ENCODE measurements at regions not wholly inside any gene's neighbourhood (a gene's known extent, or its start where the extent isn't known, plus 50 kb on each side); places are given as distances from the start of the nearest gene placed in this dataset.

DNA sequence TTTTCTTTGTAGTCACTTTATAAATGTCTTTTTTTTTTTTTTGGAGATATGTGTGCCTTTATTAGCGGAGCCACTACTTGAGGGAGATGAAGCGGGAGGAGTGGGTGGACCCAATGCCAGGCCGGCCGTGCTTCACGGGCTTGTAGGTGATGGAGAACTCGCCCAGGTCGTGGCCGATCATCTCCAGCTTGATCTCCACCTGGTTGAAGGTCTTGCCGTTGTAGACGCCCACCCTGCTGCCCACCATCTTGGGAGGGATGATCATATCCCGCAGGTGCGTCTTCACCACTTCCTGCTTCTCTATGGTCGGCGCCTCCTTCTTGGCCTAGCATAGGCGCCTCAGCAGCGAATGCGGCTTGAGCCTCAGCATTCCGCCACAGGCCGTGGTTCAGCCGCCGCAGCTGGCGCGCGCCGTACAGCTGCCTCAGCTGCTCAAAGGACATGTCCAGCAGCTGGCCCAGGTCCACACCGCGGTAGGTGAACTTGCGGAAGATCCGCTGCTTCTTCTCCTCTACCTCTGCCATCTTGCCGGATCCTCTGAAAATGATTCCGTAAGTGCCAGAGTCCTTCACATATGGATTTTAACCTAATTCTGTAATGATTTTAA is 1095.6 kb downstream of the MAT2B start:
- no peak for DNase-seq (ENCODE audit: low spot score)

DNA sequence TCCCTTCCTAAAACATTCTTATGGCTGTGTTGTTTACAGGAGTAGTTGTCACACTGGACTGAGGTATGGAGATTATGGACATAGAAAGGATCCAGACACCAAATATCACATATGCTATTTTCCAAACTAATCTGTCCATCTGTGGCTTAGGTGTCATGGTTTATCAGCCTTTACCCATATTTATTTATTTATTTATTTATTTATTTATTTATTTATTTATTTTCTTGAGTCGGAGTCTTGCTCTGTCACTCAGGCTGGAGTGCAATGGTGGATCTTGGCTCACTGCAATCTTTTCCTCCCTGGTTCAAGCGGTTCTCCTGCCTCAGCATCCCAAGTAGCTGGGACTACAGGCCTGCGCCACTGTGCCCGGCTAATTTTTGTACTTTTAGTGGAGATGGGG is 1103.1 kb downstream of the MAT2B start:
- DNase-seq (ENCODE audit: low spot score), result no peak

DNA sequence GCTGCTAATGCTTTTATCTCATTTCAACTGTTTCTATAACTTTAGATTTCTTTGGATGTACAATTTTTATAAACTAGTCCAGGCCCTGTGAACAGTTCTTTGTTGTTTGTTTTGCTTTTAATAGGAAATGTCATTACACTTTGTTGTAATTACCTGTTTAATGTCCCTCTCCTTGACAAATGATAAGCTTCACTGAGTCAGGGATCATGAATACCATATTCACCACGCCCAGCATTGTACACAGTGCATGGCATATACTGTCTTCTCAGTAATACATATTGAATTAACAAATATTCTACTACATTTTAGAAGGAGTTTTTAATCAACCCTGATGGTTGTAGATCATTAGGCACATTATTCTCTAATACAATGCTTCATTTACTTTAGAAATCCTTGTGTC is 1105.0 kb downstream of the MAT2B start:
- DNase-seq (ENCODE audit: low spot score), result no peak

DNA sequence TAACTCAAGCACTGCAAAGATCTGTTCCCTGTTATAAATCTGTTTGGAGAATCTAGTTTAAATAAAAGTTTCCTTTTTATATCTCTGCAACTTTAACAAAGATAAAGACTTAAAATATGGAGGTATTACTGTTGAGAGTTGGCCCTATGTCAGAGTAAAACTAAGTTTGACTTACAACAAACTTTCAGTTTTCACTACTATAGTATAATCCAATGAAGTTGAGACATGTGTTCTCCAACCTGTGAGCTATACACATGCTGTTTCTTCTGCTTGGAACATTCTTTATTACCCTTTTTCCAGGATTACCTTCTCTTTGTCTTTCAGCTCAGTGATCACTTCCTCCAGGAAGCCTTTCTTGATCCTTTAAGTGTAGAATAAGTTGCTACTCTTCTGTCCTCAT is 1109.3 kb downstream of the MAT2B start:
- DNase-seq (ENCODE audit: low spot score), result no peak

DNA sequence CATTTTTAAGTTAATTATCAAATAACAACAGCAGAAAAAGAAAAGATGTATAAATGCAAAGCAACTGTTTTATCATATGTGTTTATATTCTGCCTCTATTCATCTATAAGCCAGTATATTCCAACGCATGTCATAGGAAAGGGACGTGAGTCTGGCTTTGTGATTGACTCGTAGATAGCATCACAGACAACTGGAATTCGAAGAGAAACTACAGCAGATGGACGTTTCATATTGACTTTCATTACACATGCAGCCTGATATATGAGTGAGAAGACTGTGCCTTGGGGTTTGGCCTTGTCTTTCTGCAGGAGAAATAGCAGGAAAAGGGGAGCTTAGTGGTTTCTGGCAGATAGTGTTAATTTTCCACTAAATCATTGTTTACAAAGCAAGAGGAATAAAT is 1111.9 kb downstream of the MAT2B start:
- DNase-seq (ENCODE audit: low spot score), result no peak

DNA sequence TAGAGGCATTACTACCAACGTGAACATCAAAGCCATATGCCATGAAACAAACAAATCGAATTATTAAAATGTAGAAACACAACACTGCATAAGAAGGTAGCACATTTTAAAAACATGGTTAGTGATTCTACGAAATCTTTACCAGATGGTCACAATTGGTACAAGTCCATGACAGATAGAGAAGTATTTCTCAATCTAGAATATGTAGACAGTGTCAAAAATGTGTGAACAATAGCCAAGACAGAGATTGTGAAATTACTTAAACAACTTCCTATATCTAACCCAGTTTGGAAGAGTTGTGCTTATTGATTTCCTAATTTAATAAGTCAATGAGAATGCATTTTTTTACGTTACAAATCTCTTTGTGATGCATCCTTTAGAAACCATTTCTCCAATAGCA is 1121.6 kb downstream of the MAT2B start:
- DNase-seq (ENCODE audit: low spot score), result no peak

DNA sequence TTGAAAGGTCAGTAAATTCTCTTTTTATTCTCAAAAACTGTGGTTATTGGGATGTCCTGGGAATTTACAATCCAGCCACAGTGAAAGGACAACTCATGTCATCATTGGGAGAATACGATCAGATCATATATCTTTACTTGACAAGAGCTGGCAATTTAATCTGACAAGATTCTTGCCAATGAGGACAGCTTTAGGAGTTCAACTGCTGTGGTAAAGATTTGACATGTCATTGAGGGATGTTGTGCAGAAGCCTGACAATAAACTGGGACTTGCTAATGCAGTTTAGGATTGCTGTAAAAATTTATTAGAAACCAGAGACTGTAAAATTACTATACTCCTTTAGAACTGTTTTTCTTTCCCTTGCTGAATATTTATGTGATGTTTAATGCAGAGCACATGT is 1131.0 kb downstream of the MAT2B start:
- no peak for DNase-seq (ENCODE audit: low spot score)

DNA sequence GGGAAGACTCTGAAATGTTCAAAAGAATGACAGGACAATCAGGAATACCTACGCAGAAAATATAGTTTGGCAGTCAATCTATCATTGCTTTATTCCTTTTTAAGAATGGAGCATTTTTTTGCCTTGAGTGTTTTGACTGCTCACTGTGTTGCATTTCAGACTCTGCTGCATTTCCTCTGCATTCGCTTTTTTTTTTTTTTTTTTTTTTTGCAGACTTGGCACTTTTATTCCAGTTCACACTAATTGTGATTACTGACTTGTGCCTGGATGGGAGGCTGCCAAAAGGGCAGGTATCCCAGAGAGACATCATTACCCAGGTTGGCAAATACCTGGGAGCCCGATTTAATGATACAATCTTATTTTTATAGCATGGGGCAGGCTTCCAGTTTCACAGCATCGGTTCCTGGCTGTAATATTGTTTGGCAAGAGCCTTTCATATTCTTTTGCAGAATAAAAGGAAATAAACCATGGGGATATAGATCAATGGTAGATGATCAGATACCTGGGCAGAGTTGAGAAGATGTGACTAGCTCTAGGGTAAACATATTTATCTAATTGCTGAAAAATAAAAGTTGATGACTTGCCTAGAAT is 1132.6 kb downstream of the MAT2B start:
- DNase-seq (ENCODE audit: low spot score), result no peak

DNA sequence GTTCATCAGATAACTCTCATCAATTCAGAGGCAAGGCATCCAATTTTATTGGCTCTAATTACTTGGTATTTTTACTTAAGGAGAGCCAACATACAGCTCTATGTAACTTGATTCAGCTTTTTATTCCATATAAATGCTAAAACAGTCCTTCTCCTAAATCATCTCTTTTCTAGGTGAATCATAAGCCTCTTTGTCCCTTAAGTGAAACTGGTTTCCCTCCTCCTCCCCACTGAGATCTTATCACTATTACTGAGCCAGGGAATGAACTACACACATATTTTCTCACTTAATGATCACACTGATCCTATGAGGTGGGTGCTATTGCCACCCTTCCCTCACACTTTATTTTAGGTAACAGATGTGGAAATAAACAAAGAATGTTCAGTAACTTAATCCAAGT is 1143.8 kb downstream of the MAT2B start:
- no peak for DNase-seq (ENCODE audit: low spot score)

DNA sequence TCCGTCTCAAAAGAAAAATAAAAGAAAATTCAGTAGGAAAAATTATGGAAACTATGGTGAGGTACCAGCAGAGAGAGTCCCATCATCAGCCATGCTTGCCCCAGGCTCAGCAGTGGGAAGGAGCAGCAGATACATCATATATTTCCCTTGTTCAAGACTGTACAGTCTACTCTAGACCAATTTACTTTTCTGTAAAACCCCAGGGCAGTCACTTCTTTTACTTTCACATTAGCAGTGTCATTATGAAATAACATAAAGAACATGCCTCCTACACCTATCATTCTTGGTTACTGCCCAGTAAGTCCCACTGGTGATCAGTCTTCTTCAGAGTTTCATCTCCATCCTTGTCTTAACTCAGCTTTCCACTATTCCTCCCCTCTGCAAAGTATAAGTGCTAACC is 1145.0 kb downstream of the MAT2B start:
- DNase-seq (ENCODE audit: low spot score), result no peak

DNA sequence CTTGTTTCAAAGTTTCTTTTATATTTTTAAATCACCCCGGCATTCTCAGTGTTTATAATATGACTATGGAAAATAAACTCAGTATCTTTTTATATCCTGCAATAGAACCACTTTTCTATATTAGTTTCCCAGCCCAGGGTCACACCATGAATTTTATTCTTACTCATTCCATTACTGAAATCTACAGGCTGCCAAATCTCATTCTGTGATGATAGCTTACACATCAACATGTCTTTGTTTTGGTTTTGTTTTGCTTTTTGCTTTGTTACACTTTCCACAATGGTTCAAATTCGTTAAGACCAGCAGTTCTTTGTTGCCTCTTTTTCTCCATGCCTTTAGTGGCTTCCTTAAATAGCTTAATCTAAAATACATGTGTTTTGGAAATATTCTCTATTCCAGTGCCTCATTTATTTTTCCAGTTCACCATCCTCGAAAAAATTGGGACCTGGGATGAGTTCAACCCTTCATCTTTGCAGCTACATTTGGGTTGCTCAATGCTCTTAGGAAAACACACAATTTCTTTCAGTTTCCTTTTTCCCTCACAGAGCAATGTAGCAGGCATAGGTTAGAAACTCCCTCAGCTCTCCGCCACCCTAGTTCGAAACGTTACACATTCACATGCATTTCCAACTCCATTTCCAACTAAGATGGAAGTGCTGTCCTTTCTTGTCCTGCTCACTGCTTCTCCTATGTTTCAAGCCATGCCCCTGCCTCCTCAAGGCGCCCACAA is 1146.3 kb downstream of the MAT2B start:
- no peak for DNase-seq (ENCODE audit: low spot score)

DNA sequence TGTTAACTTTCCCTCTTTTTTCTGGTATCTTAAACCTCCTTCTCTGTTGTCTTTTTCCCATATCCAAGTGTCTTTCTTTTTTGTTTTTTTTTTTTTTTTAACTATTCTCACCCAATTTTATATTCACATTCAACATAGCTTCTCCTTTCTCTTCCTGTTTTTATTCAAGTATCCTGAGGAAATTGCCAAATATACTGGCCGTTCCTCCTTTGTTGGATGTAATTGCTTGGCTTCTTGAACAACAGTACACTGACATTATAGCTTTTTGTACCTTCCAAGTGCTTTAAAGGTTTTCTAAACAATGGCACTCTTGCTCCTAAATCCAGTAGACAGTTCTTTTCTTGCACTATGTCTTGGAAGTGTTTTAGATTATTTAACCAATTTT is 1146.8 kb downstream of the MAT2B start:
- no peak for DNase-seq (ENCODE audit: low spot score)

DNA sequence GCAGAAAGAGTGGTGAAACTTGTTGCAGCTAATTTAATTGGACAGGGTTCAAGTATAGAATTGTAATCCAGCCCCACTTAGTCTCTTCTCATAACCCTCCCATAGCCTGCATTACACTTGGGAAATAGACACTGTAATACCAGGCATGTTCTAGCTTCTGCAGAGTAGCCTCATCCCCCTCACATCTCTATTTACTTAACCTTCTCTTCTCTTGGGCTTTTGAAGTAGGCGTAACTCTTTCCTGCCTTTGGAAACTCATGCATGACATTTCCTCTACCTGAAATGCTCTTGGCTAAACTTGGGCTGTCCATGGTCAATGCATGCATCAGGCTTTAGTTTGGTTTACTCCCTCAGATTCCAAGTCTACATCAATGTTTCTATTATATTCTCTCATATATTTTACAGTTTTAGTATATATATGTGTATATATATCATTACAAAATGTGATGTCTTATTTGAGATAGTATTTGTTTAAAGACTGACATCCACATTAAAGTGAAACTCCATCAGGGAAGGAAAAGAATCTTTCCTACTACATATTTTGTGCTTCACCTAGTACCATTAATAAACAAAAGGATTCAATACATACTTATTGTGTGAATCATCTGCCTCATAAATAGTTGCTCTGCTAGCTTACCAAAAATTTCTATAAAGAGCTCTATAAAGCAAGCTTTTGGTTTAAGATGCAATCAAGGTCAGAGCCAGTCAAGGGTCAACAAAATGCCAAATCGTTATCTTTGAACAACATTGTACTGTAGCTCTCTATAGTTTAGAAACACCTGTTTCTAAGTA is 1158.0 kb downstream of the MAT2B start:
- DNase-seq (ENCODE audit: low spot score), result no peak

DNA sequence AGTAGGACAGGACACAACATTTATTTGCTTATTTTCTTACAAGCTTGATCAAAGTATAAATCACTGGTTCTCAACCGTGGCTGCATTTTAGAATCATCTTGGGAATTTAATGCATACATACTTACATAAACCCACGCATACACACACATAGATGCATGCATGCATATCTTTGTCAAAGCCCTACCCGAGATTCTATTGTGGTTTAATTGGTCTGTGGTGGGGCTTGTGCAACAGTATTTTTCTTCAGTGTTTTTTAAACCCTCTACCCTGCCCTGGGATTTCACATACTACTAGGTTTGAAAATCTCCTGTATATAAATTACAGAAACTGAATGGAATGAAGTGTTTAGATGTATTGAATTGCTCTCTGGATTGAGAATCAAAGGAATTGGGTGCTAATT is 1166.2 kb downstream of the MAT2B start:
- no peak for DNase-seq (ENCODE audit: low spot score)

DNA sequence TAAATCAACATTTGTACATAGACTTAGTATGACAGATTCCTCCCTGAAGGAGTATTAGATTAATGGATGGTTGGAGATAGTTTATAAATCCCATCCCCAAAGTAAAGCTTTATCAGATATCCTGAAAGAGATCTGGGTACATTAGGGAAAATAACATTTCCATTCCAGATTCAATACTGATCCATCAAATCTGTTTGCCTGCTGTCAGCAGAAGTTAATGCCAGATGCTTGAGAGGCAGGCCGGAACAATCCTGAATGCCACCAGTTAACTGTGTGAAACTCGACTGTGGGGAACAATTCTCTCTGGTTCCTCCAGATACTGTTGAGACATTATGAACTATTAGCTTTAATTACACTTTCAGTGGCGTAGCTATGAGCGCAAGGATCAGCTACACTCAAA is 1166.8 kb downstream of the MAT2B start:
- DNase-seq (ENCODE audit: low spot score), result no peak

DNA sequence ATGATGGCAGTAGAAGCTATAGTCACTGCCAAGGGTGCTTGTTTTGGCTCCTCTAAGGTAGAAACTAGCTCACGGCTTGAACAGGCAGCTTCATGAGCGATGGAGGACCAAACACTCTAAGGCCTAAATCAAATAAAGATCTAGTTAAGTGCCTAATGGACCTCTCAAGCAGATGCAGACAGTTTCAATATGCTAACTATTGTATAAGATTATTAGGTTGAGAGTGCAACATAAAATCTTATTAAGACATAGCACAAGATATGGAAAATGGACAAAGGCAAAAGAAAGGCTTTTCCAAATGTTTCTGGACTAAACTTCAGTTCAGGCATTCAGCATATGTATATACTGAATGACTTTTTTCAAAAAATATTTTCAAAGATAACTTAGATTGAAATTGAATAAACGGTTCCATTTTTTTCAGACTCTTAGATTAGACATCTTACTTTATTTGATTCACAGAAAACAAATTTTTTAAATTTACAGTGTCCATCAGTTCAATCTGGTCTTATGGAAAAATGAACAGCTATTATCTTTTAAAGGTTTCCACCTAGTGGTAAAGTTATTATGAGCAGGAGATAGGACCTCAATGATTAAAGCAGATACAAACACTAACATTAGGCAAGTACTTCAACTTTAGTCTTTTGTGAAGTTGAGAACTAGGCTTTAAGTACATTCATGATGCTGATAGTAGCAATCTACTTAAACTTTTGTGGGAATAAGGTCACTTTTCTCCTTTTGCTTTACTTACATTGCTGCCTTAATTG is 1167.7 kb downstream of the MAT2B start:
- DNase-seq (ENCODE audit: low spot score), result no peak

DNA sequence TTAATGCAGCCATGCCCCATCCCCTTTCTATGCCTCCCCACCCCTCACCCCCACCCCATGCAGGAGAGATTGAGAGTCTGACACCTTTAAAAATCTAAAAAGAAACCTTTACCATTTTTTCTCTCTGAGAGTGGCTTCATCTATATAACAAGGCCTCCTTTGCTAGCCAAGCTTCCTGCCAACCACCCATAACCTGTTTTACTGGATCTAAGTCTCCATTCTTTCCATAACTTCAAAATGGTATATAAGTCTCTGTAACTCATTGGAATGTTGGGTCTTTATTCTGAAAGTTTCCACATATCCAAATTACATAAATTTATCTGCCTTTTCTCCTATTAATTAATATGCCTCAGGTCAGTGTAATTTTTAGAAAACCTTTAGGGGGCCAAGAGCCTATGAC is 1174.0 kb downstream of the MAT2B start:
- no peak for DNase-seq (ENCODE audit: low spot score)

DNA sequence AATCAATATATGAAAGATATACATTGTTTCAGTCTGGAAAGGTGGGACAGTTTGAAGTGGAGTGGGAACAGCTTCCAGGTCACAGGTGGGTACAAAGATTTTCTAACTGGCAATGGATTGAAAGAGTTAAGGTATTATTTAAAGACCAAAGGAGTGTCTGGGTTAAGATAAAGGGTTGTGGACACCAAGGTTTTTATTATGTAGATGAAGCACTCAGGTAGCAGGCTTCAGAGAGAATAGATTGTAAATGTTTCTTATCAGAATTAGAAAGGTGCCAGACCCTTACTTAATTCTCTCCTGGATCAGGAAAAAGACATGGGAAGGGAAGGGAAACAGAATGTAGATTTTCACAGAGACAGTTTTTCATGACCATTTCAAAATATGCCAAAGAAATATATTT is 1174.8 kb downstream of the MAT2B start:
- no peak for DNase-seq (ENCODE audit: low spot score)

DNA sequence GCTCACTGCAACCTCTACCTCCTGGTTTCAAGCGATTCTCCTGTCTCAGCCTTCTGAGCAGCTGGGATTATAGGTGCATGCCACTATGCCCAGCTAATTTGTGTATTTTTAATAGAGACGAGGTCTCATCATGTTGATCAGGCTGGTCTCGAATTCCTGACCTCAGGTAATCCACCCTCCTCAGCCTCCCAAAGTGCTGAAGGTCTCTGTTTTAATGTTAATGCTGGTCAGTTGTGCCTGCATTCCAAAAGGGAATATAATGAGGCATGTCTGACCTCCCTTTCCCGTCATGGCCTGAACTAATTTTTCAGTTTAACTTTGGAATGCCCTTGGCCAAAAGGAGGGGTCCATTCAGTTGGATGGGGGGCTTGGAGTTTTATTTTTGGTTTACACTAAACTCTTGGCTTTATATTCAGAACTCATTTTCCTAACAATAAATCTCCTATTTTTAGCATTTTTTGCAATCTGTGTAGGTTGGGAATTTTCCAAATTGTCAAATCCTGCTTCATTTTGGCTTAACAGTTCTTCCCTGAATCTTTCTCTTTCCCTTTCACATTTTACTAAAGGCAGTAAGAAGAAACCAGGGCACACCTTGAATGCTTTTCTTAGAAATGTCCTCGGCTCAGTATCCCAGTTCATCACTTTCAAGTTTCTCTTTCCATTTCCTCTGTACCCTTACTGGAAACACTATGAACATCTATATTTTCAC is 1175.5 kb downstream of the MAT2B start:
- DNase-seq (ENCODE audit: low spot score), result no peak

DNA sequence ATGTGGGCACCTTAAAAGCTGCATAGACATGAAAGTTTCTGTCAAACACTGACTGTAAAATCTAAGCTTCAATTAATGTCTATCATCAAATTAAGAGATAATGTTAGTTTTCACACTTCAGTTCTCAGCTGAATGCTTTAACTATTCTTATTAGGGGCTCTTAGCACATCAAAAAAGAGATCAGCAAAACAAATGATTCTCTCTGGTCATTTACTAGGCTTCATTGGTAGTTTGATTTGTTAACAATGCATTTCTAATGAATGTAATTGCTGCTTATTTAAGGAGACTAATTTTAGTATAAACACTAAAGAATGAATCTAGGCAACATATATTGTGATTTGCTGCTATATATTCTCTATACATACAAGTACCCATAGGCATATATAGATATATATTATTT is 1182.0 kb downstream of the MAT2B start:
- DNase-seq (ENCODE audit: low spot score), result no peak

DNA sequence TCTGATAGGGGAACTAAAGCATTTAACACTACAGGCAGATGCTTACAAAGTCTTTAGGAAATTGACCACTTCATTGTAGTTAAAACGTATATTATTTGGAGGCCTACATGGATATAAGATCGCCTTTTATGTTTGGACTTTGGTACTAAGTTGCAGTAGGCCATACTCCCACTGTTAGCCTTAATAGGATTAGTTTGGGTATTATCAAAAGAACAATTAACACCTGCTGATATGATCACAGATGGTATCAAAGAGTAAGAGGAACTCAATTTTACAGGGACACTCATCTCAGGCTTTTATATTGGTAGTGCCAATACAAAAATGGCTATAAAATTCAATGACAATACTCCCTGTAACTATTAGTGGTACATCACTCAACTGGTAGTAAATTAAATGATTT is 1183.0 kb downstream of the MAT2B start:
- DNase-seq (ENCODE audit: low spot score), result no peak

DNA sequence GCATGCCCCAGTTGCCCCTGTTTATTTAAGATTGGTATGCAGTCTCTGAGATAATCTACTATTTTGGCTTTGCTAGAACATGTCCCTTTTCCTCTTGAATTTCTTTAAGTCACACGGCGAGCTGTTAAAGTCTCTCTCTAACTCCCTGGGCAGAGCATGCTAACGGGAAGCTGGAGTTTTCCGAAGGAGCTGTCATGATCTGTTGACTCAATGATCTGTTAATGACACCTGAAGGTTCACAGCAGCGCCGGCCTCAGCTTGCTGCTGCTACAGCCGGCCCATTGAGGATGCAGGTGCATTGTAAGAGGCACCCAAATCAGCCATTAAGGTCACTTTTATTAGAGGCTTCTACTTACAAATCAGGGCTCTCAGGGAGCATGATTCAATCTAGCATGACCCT is 1203.4 kb downstream of the MAT2B start:
- DNase-seq (ENCODE audit: low spot score), result no peak
